ENCODE measurements at regions not wholly inside any gene's neighbourhood (a gene's known extent, or its start where the extent isn't known, plus 50 kb on each side); places are given as distances from the start of the nearest gene placed in this dataset.

- DNase-seq = no peak
These were observed 970.5 kb downstream of the UQCRFS1 start for GRCh38 chr19:28242317-28242927.

- no peak for DNase-seq
These were observed 973.7 kb downstream of the UQCRFS1 start for GRCh38 chr19:28239270-28239669.

- DNase-seq = no peak
These were observed 974.6 kb downstream of the UQCRFS1 start for GRCh38 chr19:28238270-28238820.

GRCh38 chr19:28235606-28236125 lies 977.3 kb downstream of the UQCRFS1 start:
- no peak for DNase-seq

- DNase-seq = no peak
These were observed 978.3 kb downstream of the UQCRFS1 start for GRCh38 chr19:28234637-28235036.

GRCh38 chr19:28228854-28229253 lies 984.1 kb downstream of the UQCRFS1 start:
- DNase-seq = no peak

- DNase-seq = no peak
These were observed 988.5 kb downstream of the UQCRFS1 start for GRCh38 chr19:28224441-28224840.

GRCh38 chr19:28221736-28222135 lies 991.2 kb downstream of the UQCRFS1 start:
- DNase-seq = no peak

- DNase-seq = no peak
These were observed 994.2 kb downstream of the UQCRFS1 start for GRCh38 chr19:28218728-28219127.

GRCh38 chr19:28217022-28217421 lies 995.9 kb downstream of the UQCRFS1 start:
- DNase-seq = no peak

- no peak for DNase-seq
These were observed 999.4 kb downstream of the UQCRFS1 start for GRCh38 chr19:28213470-28214082.

GRCh38 chr19:28210886-28211285 lies 1002.1 kb downstream of the UQCRFS1 start:
- no peak for DNase-seq

- DNase-seq = no peak
These were observed 1004.2 kb downstream of the UQCRFS1 start for GRCh38 chr19:28208745-28209144.

GRCh38 chr19:28207244-28207643 lies 1005.7 kb downstream of the UQCRFS1 start:
- no peak for DNase-seq

- no peak for DNase-seq
These were observed 1011.4 kb downstream of the UQCRFS1 start for GRCh38 chr19:28201462-28201943.

- DNase-seq = no peak
These were observed 1013.6 kb downstream of the UQCRFS1 start for GRCh38 chr19:28199323-28199722.

- no peak for DNase-seq
These were observed 1016.0 kb downstream of the UQCRFS1 start for GRCh38 chr19:28196961-28197360.

GRCh38 chr19:28196101-28196500 lies 1016.9 kb downstream of the UQCRFS1 start:
- DNase-seq = no peak

- DNase-seq = no peak
These were observed 1027.3 kb downstream of the UQCRFS1 start for GRCh38 chr19:28185646-28186045.

- DNase-seq = no peak
These were observed 1028.0 kb downstream of the UQCRFS1 start for GRCh38 chr19:28184997-28185396.

GRCh38 chr19:28176193-28176592 lies 1036.8 kb downstream of the UQCRFS1 start:
- DNase-seq = no peak

- no peak for DNase-seq
These were observed 1041.0 kb downstream of the UQCRFS1 start for GRCh38 chr19:28171983-28172382.

- DNase-seq = no peak
These were observed 1042.9 kb downstream of the UQCRFS1 start for GRCh38 chr19:28170066-28170465.

- no peak for DNase-seq
These were observed 1043.6 kb downstream of the UQCRFS1 start for GRCh38 chr19:28169168-28169887.
